HK-2 (cell line): ENCODE measurements at regions not wholly inside any gene's neighbourhood (a gene's known extent, or its start where the extent isn't known, plus 50 kb on each side); places are given as distances from the start of the nearest gene placed in this dataset.

Source experiments
- DNase-seq: peaks from one replicate; pipeline ENCODE4 v3.0.0-alpha.2; 2018; ENCODE audit not compliant: unreplicated experiment

GRCh38 chr21:26739189-26739588 lies 106.0 kb downstream of the ADAMTS1 start:
- no peak for DNase-seq

DNA sequence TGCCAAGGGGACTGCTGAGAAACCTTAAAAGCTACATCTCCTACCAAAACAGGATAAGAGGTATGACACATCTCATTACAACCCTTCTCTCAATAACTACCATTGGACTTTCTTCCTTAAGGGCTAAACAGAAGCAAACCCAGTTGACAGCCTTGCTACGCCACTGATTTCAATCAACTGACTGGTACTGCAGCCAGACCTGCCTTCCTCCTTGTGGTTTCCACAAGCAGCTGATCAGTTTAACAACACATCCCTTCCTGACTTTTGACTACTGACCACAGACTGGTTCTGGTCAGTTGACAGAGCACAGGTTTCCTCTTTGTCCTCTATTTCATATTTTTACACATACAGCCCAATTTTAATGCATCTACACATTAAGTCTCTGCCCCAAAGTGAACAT lies 108.8 kb downstream of the ADAMTS1 start:
- DNase-seq = no peak

GRCh38 chr21:26732432-26733221 lies 112.6 kb downstream of the ADAMTS1 start:
- peak; percentile 18 for DNase-seq

DNA sequence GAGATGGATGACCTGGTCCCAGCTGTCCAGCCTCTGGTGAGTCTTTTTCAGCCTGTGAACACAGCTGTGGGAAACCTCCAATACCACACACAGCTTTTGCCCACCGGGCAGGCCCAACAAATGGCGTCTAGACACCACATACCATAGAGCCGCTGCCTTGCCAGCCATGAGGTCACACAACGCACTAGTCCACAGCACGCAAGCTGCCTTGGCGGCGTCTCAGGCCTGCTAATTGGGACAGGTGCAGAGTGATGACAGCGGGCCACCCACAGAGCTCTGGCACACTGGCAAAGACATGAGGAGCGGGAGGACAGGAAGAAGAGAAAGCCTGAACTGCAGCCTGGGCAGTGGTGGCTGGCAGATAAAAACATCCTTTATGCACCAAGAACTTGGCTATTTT lies 125.5 kb downstream of the ADAMTS1 start:
- no peak for DNase-seq

GRCh38 chr21:26717146-26717739 lies 128.0 kb downstream of the ADAMTS1 start:
- no peak for DNase-seq

GRCh38 chr21:26715878-26716506 lies 129.2 kb downstream of the ADAMTS1 start:
- DNase-seq = peak; percentile 37

GRCh38 chr21:26715116-26715515 lies 130.1 kb downstream of the ADAMTS1 start:
- DNase-seq = no peak

- no peak for DNase-seq
These were observed 135.1 kb downstream of the ADAMTS1 start for GRCh38 chr21:26710155-26710554.

- no peak for DNase-seq
These were observed 136.0 kb upstream of the CYYR1 start for GRCh38 chr21:26709090-26709489.

- no peak for DNase-seq
These were observed 135.2 kb upstream of the CYYR1 start for GRCh38 chr21:26708223-26708800.

DNA sequence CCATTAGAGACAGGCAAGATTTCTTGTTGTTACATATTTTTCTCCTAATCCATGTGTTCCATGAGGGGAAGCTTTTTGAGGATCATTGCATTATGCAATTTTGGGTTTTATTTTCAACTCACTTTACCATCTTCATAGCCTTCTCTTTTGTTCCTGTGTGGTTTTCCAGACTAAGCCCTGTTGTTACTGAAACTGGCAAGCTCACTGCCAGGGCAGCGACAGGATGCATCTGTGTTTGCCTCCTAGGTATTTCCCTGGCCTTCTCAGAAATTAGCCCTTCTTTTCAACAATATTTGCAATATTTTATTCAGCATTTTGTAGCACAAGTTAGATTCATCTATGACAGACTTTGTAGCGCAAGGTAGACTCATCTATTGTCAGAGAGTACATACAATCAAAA lies 134.2 kb upstream of the CYYR1 start:
- no peak for DNase-seq

GRCh38 chr21:26698416-26698815 lies 125.3 kb upstream of the CYYR1 start:
- no peak for DNase-seq

GRCh38 chr21:26691416-26691815 lies 118.3 kb upstream of the CYYR1 start:
- DNase-seq = no peak

DNA sequence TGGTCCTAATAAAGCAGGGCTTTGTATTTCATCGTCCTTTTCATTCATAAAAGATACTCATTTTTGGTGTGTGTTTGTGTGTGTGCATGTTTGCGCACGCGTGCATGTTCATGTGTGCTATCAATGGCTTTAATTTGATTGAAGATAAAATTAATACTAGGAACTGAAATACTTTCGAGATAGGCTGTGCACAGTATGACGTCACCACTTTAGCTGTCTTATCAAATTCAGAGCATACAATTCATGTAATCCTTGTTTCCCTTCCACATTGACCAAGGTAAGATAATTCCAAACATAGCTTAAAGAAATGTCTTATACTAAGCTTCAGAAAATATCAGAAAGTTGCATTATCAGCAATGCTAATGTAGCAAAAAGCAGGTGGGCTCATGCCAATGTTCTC lies 113.6 kb upstream of the CYYR1 start:
- no peak for DNase-seq

GRCh38 chr21:26686278-26686677 lies 113.2 kb upstream of the CYYR1 start:
- peak; percentile 6 for DNase-seq

- no peak for DNase-seq
These were observed 111.8 kb upstream of the CYYR1 start for GRCh38 chr21:26684889-26685288.

DNA sequence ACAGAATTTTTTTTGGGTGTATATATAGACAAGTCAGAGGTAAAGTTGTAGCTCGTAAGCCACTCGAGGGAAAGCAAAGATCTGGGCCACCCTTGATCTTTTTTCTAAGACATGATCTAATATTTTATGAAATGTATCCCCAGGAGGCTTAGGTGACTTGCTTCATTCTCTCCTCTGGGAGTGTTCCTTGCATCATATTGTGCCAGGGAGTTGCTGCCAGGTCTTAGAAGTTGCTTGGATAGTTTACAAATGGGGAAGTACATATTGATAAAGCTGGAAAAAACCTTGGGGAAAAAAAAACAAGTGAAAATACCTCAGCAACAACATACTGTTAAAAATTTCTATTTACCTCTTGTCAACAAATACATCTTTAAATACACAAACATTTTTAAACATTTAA lies 110.9 kb upstream of the CYYR1 start:
- no peak for DNase-seq

DNA sequence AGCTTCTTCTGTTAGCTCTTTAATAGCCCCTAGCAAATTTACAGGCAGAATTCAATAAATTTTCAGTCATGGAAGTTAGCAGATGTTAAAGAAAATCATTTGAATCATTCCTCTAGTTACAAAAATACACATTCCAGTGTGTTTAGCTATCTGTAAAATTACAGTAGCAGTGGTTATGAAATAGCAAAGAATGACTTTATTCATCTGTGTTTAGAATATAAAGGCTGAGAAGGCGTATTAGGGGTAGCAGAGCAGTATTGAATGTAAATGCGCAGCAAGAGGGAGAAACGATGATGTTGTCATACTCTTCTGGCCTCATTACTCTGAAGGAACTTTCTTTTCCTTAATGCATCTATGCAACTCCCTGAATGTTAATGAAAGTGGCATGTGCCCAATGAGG lies 106.2 kb upstream of the CYYR1 start:
- no peak for DNase-seq

DNA sequence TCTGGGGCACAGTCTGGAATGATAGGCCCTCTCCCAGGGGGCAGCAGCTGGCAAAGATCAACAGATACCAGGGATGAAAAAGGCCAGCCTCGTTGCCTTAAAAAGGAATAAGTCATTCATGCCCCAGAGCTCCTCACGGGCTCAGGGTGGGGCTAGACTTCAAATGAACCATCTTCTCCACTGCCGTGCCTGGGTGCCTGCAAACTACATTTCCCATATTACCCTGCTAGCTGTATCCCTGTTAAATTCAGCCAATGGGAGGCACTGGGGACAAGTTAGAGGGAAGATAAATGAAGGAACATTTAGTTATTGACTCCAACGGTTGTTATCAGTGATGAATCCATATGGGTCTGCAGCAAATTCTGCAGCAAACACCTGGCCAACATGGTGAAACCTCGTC lies 101.2 kb upstream of the CYYR1 start:
- no peak for DNase-seq

- no peak for DNase-seq
These were observed 96.2 kb upstream of the CYYR1 start for GRCh38 chr21:26669215-26669764.

- DNase-seq = no peak
These were observed 86.7 kb upstream of the CYYR1 start for GRCh38 chr21:26659757-26660156.

DNA sequence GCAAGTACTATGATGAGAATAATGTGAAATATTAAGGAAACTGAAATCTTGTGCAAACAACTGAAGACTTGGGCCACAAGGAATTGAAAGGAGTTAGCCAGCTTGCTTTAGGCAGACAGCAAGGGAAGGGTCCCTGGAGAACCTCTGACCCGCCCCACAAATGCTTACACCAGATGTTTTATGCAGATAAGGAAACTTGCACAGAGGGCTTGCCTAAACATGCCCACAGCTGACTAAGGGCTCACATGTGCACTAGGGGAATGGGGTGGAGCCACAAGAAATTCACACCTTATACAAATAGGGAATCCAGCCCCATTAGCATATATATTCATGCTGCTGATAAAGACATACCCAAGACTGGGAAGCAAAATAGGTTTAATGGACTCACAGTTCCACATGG lies 86.1 kb upstream of the CYYR1 start:
- DNase-seq = no peak

DNA sequence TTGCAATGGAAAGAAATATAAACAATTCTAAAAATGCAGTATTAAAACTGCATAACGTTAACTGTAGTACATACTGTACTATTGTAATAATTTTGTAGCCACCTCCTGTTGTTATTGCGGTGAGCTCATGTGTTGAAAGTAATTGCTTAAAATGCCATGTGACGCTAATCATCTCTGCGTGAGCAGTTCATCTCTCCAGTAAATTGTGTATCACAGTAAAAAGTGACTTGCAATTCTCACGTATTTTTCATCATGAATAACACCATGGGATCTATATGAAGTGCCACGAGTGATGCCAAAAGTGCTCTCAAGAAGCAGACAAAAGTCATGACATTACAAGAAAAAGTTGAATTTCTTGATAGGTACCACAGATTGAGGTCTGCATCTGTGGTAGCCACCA lies 82.4 kb upstream of the CYYR1 start:
- no peak for DNase-seq
